ENCODE measurements at regions not wholly inside any gene's neighbourhood (a gene's known extent, or its start where the extent isn't known, plus 50 kb on each side); places are given as distances from the start of the nearest gene placed in this dataset.

- Mint-ChIP-seq H3K9me3 (peaks cover 4% of the 10 kb centered on the region), H3K4me1 (peaks cover 2% of the 10 kb centered on the region), H3K27ac (no peak overlapping the region), H3K4me3 (no peak overlapping the region), H3K36me3 (no peaks in the 10 kb centered on the region), H3K27me3 (ENCODE audit: insufficient read depth, low read depth) (peaks cover 5% of the 10 kb centered on the region)
- H3K9me3 ChIP-seq (ENCODE audit: low read depth), result no peaks in the 10 kb centered on the region
- no peak for DNase-seq (ENCODE audit: low spot score)
- no peak overlapping the region for H2AFZ ChIP-seq (replicated peaks)
- H3K4me2 ChIP-seq, result no peak overlapping the region
- no peaks in the 10 kb centered on the region for H3K4me1 ChIP-seq
- no peaks in the 10 kb centered on the region for H3F3A ChIP-seq (ENCODE audit: low read depth)
- no peak overlapping the region for H3K9ac ChIP-seq
- H3K4me3 ChIP-seq, result no peak overlapping the region
- no peak overlapping the region for H3K27ac ChIP-seq
- no peaks in the 10 kb centered on the region for H3K79me2 ChIP-seq (ENCODE audit: low read depth)
- no peaks in the 10 kb centered on the region for H3K27me3 ChIP-seq
- TF ChIP-seq EZH2 (IDR thresholded peaks at IDR 0.05) (no peak), EZH2phosphoT487 (IDR thresholded peaks at IDR 0.05) (no peak), CTCF (IDR thresholded peaks at IDR 0.05) (no peak)
- no peaks in the 10 kb centered on the region for H4K20me1 ChIP-seq (ENCODE audit: low read depth)
- H3K36me3 ChIP-seq, result no peaks in the 10 kb centered on the region
Measured at GRCh38 chr15:91769476-91769875, 84.0 kb upstream of the SLCO3A1 start.

DNA sequence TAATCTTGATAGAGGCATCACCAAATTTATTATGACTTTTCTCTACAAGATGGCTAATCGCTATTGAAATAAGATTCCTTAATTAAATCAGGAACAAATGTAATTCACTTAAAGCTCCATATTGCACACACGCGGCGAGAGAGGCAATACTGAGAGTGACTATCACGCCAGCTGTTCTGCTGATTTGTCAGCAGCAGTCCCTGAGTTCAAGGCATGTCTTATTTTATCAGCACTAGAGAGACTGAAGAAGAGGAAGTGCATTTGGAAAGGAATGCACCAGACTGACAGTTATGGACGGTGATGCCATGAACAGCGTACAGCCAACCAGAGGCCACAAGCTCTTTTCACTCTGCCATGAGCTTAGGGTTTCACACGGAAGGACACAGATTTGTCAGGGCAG is 83.6 kb upstream of the SLCO3A1 start:
- Histone ChIP-seq H3K4me2 (no peak overlapping the region), H3K79me2 (ENCODE audit: low read depth) (no peaks in the 10 kb centered on the region), H3K27ac (no peak overlapping the region), H3K4me1 (no peaks in the 10 kb centered on the region), H3K4me3 (no peak overlapping the region), H3F3A (ENCODE audit: low read depth) (no peaks in the 10 kb centered on the region), H4K20me1 (ENCODE audit: low read depth) (no peaks in the 10 kb centered on the region), H3K9ac (no peak overlapping the region), H3K9me3 (ENCODE audit: low read depth) (no peaks in the 10 kb centered on the region), H2AFZ (replicated peaks) (no peak overlapping the region), H3K27me3 (no peaks in the 10 kb centered on the region), H3K36me3 (no peaks in the 10 kb centered on the region)
- DNase-seq (ENCODE audit: low spot score), result no peak
- no peak for TF ChIP-seq CTCF (IDR thresholded peaks at IDR 0.05)
- TF ChIP-seq EZH2phosphoT487 (IDR thresholded peaks at IDR 0.05), result no peak
- TF ChIP-seq EZH2 (IDR thresholded peaks at IDR 0.05), result no peak
- Mint-ChIP-seq H3K27me3 (ENCODE audit: insufficient read depth, low read depth) (peaks cover 5% of the 10 kb centered on the region), H3K9me3 (peaks cover 4% of the 10 kb centered on the region), H3K36me3 (no peaks in the 10 kb centered on the region), H3K27ac (no peak overlapping the region), H3K4me3 (no peak overlapping the region), H3K4me1 (peaks cover 3% of the 10 kb centered on the region)

DNA sequence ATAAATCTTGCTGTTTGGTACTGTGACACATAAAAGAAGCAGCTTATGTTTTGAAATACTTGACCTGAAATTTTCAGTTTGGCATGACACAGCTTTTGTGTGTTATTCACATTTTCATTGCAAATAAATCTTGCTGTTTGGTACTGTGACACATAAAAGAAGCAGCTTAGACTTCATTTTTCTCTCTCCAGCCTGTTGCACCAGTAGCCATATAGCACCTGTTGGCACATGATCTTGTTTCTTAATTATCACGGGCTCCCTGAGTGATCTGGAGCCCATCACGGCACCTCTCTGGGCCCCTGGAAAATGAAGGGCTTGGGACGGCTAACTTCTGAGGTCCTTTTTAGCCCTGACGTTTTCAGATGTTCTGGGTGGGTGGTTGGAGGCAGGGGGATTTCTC is 77.4 kb upstream of the SLCO3A1 start:
- Histone ChIP-seq H3K4me1 (no peaks in the 10 kb centered on the region), H3K4me3 (no peak overlapping the region), H3K9ac (no peak overlapping the region), H3F3A (ENCODE audit: low read depth) (no peaks in the 10 kb centered on the region), H3K4me2 (no peak overlapping the region), H3K36me3 (no peaks in the 10 kb centered on the region), H3K27ac (no peak overlapping the region), H3K27me3 (no peaks in the 10 kb centered on the region), H3K9me3 (ENCODE audit: low read depth) (no peaks in the 10 kb centered on the region), H2AFZ (replicated peaks) (no peak overlapping the region), H3K79me2 (ENCODE audit: low read depth) (no peaks in the 10 kb centered on the region), H4K20me1 (ENCODE audit: low read depth) (no peaks in the 10 kb centered on the region)
- TF ChIP-seq EZH2phosphoT487 (IDR thresholded peaks at IDR 0.05), result no peak
- no peak for TF ChIP-seq EZH2 (IDR thresholded peaks at IDR 0.05)
- TF ChIP-seq CTCF (IDR thresholded peaks at IDR 0.05), result no peak
- DNase-seq (ENCODE audit: low spot score), result no peak
- H3K4me1 Mint-ChIP-seq, result peaks cover 12% of the 10 kb centered on the region
- no peak overlapping the region for H3K4me3 Mint-ChIP-seq
- peaks cover 6% of the 10 kb centered on the region for H3K27me3 Mint-ChIP-seq (ENCODE audit: insufficient read depth, low read depth)
- H3K9me3 Mint-ChIP-seq, result no peaks in the 10 kb centered on the region
- no peaks in the 10 kb centered on the region for H3K36me3 Mint-ChIP-seq
- H3K27ac Mint-ChIP-seq, result no peak overlapping the region

GRCh38 chr15:91779960-91780359 is 73.5 kb upstream of the SLCO3A1 start:
- H3K36me3 ChIP-seq, result no peaks in the 10 kb centered on the region
- H3K4me2 ChIP-seq, result no peak overlapping the region
- H3F3A ChIP-seq (ENCODE audit: low read depth), result no peaks in the 10 kb centered on the region
- no peak for DNase-seq (ENCODE audit: low spot score)
- no peaks in the 10 kb centered on the region for H3K9me3 Mint-ChIP-seq
- TF ChIP-seq EZH2phosphoT487 (IDR thresholded peaks at IDR 0.05) (no peak), CTCF (IDR thresholded peaks at IDR 0.05) (no peak)
- H4K20me1 ChIP-seq (ENCODE audit: low read depth), result no peaks in the 10 kb centered on the region
- peaks cover 4% of the 10 kb centered on the region for H3K27me3 Mint-ChIP-seq (ENCODE audit: insufficient read depth, low read depth)
- no peaks in the 10 kb centered on the region for H3K79me2 ChIP-seq (ENCODE audit: low read depth)
- no peak overlapping the region for H3K4me3 Mint-ChIP-seq
- no peak overlapping the region for H2AFZ ChIP-seq (replicated peaks)
- no peak overlapping the region for H3K27ac Mint-ChIP-seq
- H3K9me3 ChIP-seq (ENCODE audit: low read depth), result no peaks in the 10 kb centered on the region
- no peak overlapping the region for H3K27ac ChIP-seq
- H3K36me3 Mint-ChIP-seq, result no peaks in the 10 kb centered on the region
- no peak overlapping the region for H3K9ac ChIP-seq
- H3K27me3 ChIP-seq, result no peaks in the 10 kb centered on the region
- no peak overlapping the region for H3K4me3 ChIP-seq
- H3K4me1 Mint-ChIP-seq, result peaks cover 15% of the 10 kb centered on the region
- H3K4me1 ChIP-seq, result no peaks in the 10 kb centered on the region

Measured in neural progenitor cell (in vitro differentiated cells).